Neuronal stem cell (in vitro differentiated cells): ENCODE measurements at regions not wholly inside any gene's neighbourhood (a gene's known extent, or its start where the extent isn't known, plus 50 kb on each side); places are given as distances from the start of the nearest gene placed in this dataset.
"Not testable (repeated sequence)": the region's sequence is repeated elsewhere in the genome, so short reads cannot be mapped to it uniquely, and the experiment has no call there.

Source experiments
- DNase-seq: peaks from one replicate; pipeline ENCODE4 v3.0.0-alpha.2; 2013; ENCODE audit warnings: low spot score
- H2AFZ ChIP-seq: one replicate; pipeline ENCODE4 v1.6.1; 2013; ENCODE audit warnings: mild to moderate bottlenecking, low read length, inconsistent platforms
- H2AK5ac ChIP-seq: 2 replicates; pipeline ENCODE4 v1.6.1; 2013; ENCODE audit warnings: low read depth, mild to moderate bottlenecking, inconsistent platforms, low read length, moderate library complexity, mixed read lengths
- H2BK120ac ChIP-seq: 2 replicates; pipeline ENCODE4 v1.6.1; 2013; ENCODE audit warnings: low read depth, mild to moderate bottlenecking, inconsistent platforms, low read length, moderate library complexity, mixed read lengths
- H2BK12ac ChIP-seq: one replicate; pipeline ENCODE4 v1.6.1; 2013; ENCODE audit warnings: low read length, inconsistent platforms
- H2BK15ac ChIP-seq: 2 replicates; pipeline ENCODE4 v1.6.1; 2013; ENCODE audit warnings: mild to moderate bottlenecking, low read length, inconsistent platforms, mixed read lengths
- H2BK5ac ChIP-seq: one replicate; pipeline ENCODE4 v1.6.1; 2013; ENCODE audit warnings: inconsistent platforms, mild to moderate bottlenecking, low read length, moderate library complexity
- H3K14ac ChIP-seq: one replicate; pipeline ENCODE4 v1.6.1; 2013; ENCODE audit warnings: low read length, inconsistent platforms
- H3K18ac ChIP-seq: 2 replicates; pipeline ENCODE4 v1.6.1; 2013; ENCODE audit warnings: low read length, inconsistent platforms
- H3K23ac ChIP-seq: 2 replicates; pipeline ENCODE4 v1.6.1; 2013; ENCODE audit warnings: low read depth, mild to moderate bottlenecking, mixed read lengths, low read length, inconsistent platforms; ENCODE audit not compliant: poor library complexity
- H3K27ac ChIP-seq: replicated peaks from 3 replicates; pipeline ENCODE4 v1.5.1; 2013; ENCODE audit warnings: low read length, inconsistent platforms
- H3K27me3 ChIP-seq, 3 experiments: 2 replicates each; pipeline ENCODE4 v1.6.1; 2013; ENCODE audit warnings: low read length in 3 of 3, mild to moderate bottlenecking in 2 of 3, inconsistent platforms in 1 of 3, low read depth in 1 of 3, mixed read lengths in 1 of 3, moderate library complexity in 1 of 3; ENCODE audit not compliant: control insufficient read depth in 3 of 3, insufficient read depth in 3 of 3
- H3K36me3 ChIP-seq, 2 donors: replicated peaks in 1 of 2; 2 replicates each; pipeline ENCODE4 v1.6.1; 2013; ENCODE audit warnings: low read length in 2 of 2; ENCODE audit not compliant: control insufficient read depth in 2 of 2, insufficient read depth in 2 of 2
- H3K4ac ChIP-seq: 2 replicates; pipeline ENCODE4 v1.6.1; 2013; ENCODE audit warnings: inconsistent platforms, mild to moderate bottlenecking, low read length, moderate library complexity
- H3K4me1 ChIP-seq, 2 donors: 1 replicate in 1 of 2; 2 replicates in 1 of 2; pipeline ENCODE4 v1.6.1; 2013; ENCODE audit warnings: low read length in 2 of 2, low read depth in 1 of 2; ENCODE audit not compliant: control insufficient read depth in 2 of 2, insufficient read depth in 1 of 2
- H3K4me2 ChIP-seq: one replicate; pipeline ENCODE4 v1.6.1; 2013; ENCODE audit warnings: mild to moderate bottlenecking, low read length, inconsistent platforms; ENCODE audit not compliant: insufficient read depth, poor library complexity, severe bottlenecking
- H3K4me3 ChIP-seq, 2 donors: 2 replicates each; pipeline ENCODE4 v1.5.1; 2013; ENCODE audit warnings: low read length in 2 of 2, mild to moderate bottlenecking in 2 of 2, inconsistent platforms in 1 of 2, moderate library complexity in 1 of 2
- H3K79me1 ChIP-seq: one replicate; pipeline ENCODE4 v1.6.1; 2013; ENCODE audit warnings: low read depth, mild to moderate bottlenecking, inconsistent platforms, low read length, moderate library complexity
- H3K9ac ChIP-seq: one replicate; pipeline ENCODE4 v1.6.1; 2013; ENCODE audit warnings: mild to moderate bottlenecking, low read depth, low read length, inconsistent platforms; ENCODE audit not compliant: poor library complexity
- H3K9me3 ChIP-seq, 2 donors: replicated peaks in 1 of 2; 2 replicates each; pipeline versions ENCODE3 to v1.6.1; 2013; ENCODE audit warnings: low read length in 2 of 2, mild to moderate bottlenecking in 2 of 2, inconsistent platforms in 1 of 2, low read depth in 1 of 2, mixed read lengths in 1 of 2, moderate library complexity in 1 of 2; ENCODE audit not compliant: control insufficient read depth in 2 of 2, insufficient read depth in 1 of 2
- H4K8ac ChIP-seq: one replicate; pipeline ENCODE4 v1.6.1; 2013; ENCODE audit warnings: low read depth, mild to moderate bottlenecking, inconsistent platforms, low read length, moderate library complexity
- H4K91ac ChIP-seq: one replicate; pipeline ENCODE4 v1.6.1; 2013; ENCODE audit warnings: low read length, low read depth, mild to moderate bottlenecking, inconsistent platforms; ENCODE audit not compliant: poor library complexity
- WGBS, 2 donors: extraction: QIAGEN DNeasy Blood & Tissue Kit; methylation state at CpG; one replicate each; pipeline ENCODE4 v1.1.7; 2013; ENCODE audit warnings: missing lambda C conversion rate in 2 of 2, mixed read lengths in 1 of 2; ENCODE audit not compliant: insufficient read length in 2 of 2, insufficient replicate concordance in 1 of 2; ENCODE audit errors: extremely low coverage in 2 of 2; 5-methylcytosine and 5-hydroxymethylcytosine counted together

DNA sequence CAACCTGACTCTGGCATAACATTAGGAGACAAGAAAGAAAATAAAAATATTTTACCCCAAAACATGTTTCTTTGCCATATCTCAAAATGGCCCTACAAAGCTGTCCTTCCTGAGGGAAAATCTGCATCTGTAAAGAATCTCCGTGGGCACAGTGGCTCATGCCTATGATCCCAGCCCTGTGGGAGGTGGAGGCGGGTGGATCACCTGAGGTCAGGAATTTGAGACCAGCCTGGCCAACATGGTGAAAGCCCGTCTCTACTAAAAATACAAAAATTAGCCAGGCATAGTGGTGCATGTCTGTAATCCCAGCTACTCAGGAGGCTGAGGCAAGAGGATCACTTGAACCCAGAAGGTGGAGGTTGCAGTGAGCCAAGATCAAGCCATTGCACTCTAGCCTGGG, 105.8 kb downstream of the FAM217A start:
- not testable (repeated sequence) for H2BK12ac ChIP-seq, H4K91ac ChIP-seq, DNase-seq, H4K8ac ChIP-seq, H3K18ac ChIP-seq, H2BK15ac ChIP-seq, H3K9ac ChIP-seq, H3K9me3 ChIP-seq, H3K4me1 ChIP-seq, H3K14ac ChIP-seq, H3K4me2 ChIP-seq, H3K4ac ChIP-seq, H2AK5ac ChIP-seq, H3K79me1 ChIP-seq, H3K36me3 ChIP-seq, H2AFZ ChIP-seq, H3K23ac ChIP-seq, H2BK5ac ChIP-seq, H3K27ac ChIP-seq, H3K4me3 ChIP-seq, H3K27me3 ChIP-seq, H2BK120ac ChIP-seq
- no CpG with 5 or more reads among the region's 3 CpGs for WGBS, 2 donors

DNA sequence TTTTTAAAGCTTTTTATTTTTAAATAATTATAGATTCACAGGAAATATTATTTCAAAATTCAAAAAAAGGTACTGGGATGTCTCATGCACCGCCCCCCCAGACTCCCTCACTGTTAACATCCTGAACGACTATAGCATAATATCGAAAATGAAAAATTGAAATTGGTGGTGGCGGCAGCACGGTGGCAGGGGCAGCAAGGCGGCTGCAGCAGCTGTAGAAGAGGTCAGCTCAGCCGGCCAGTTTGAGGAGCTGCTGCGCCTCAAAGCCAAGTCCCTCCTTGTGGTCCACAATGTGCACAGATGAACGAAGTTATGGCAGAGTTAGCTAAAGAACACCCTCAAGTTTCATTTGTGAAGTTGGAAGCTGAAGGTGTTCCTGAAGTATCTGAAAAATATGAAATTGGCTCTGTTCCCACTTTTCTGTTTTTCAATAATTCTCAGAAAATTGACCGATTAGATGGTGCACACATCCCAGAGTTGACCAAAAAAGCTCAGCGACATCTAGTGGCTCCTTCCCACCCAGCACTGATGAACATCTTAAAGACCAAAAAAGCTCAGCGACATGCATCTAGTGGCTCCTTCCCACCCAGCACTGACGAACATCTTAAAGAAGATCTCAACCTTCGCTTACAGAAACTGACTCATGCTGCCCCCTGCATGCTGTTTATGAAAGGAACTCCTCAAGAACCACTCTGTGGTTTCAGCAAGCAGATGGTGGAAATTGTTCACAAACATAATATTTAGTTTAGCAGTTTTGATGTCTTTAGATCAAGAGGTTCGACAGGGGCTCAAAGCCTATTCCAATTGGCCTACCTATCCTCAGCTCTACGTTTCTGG, 100.8 kb downstream of the FAM217A start:
- Histone ChIP-seq H2AK5ac (no peak overlapping the region), H3K36me3 (peaks cover 0 to 4% of the 10 kb centered on the region in 2 donors), H3K14ac (no peak overlapping the region), H3K27ac (no peak overlapping the region), H3K4me3 (no peak overlapping the region), H2BK12ac (no peak overlapping the region), H3K4me2 (no peak overlapping the region), H3K4me1 (no peaks in the 10 kb centered on the region), H3K9ac (no peak overlapping the region), H3K18ac (no peak overlapping the region), H2BK120ac (no peak overlapping the region), H3K27me3 (no peaks in the 10 kb centered on the region), H4K91ac (no peak overlapping the region), H3K9me3 (peaks cover 0 to 10% of the 10 kb centered on the region in 2 donors), H3K4ac (no peak overlapping the region), H2AFZ (no peak overlapping the region), H4K8ac (no peak overlapping the region), H3K79me1 (no peaks in the 10 kb centered on the region), H2BK5ac (no peak overlapping the region), H2BK15ac (no peak overlapping the region), H3K23ac (no peak overlapping the region)
- peak; percentile 14 for DNase-seq
- WGBS, 2 donors, result no CpG with 5 or more reads among the region's 16 CpGs

DNA sequence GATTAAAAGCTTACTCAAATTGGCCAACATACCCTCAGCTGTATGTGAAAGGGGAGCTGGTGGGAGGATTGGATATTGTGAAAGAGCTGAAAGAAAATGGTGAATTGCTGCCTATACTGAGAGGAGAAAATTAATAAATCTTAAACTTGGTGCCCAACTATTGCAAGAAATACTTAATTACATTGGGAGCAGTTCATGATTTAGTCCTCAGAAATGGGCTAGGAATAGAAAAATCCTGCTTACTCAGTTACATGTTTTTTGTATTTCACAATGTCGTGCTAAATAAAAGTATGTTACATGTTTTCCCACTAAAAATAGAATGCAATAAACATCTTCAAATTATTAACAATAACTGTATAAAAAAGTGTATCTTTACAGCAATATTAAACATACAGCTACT, 100.0 kb downstream of the FAM217A start:
- whole genome bisulfite sequencing, 2 donors, result no CpG with 5 or more reads among the region's 1 CpG
- not testable (repeated sequence) for H3K4me1 ChIP-seq, H3K79me1 ChIP-seq, H2AK5ac ChIP-seq, H2BK120ac ChIP-seq, H3K14ac ChIP-seq, H3K18ac ChIP-seq, H4K8ac ChIP-seq, H3K36me3 ChIP-seq, H3K4ac ChIP-seq, H2BK12ac ChIP-seq, H3K23ac ChIP-seq, H2AFZ ChIP-seq, H2BK15ac ChIP-seq, DNase-seq, H3K27me3 ChIP-seq, H4K91ac ChIP-seq, H2BK5ac ChIP-seq, H3K9ac ChIP-seq, H3K4me2 ChIP-seq, H3K4me3 ChIP-seq, H3K27ac ChIP-seq
- H3K9me3 ChIP-seq, result peaks cover 0 to 10% of the 10 kb centered on the region in 2 donors

DNA sequence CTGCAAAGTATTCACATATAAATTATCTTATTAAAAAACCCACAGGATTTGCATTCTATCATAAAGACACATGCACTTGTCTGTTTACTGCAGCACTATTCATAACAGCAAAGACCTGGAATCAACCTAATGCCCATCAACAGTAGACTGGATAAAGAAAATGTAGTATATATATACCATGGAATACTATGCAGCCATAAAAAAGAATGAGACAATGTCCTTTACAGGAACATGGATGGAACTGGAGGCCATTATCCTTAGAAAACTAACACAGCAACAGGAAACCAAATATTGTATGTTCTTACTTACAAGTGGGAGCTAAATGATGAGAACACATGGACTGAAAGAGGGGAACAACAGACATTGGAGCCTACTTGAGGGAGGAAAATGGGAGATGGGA, 97.0 kb downstream of the FAM217A start:
- no peak overlapping the region for H2BK120ac ChIP-seq
- peaks cover 0 to 8% of the 10 kb centered on the region in 2 donors for H3K36me3 ChIP-seq
- H3K14ac ChIP-seq, result no peak overlapping the region
- H4K8ac ChIP-seq, result no peak overlapping the region
- H2AK5ac ChIP-seq, result no peak overlapping the region
- H3K9me3 ChIP-seq, result peaks cover 0 to 10% of the 10 kb centered on the region in 2 donors
- H2AFZ ChIP-seq, result no peak overlapping the region
- no peak for DNase-seq
- H3K4ac ChIP-seq, result no peak overlapping the region
- H3K27me3 ChIP-seq, result no peaks in the 10 kb centered on the region
- H3K23ac ChIP-seq, result no peak overlapping the region
- H2BK15ac ChIP-seq, result no peak overlapping the region
- H2BK5ac ChIP-seq, result no peak overlapping the region
- no peak overlapping the region for H3K4me2 ChIP-seq
- no peak overlapping the region for H3K4me3 ChIP-seq
- H3K27ac ChIP-seq, result no peak overlapping the region
- H3K79me1 ChIP-seq, result no peaks in the 10 kb centered on the region
- H4K91ac ChIP-seq, result no peak overlapping the region
- no peak overlapping the region for H2BK12ac ChIP-seq
- peaks cover 1 to 2% of the 10 kb centered on the region in 2 donors for H3K4me1 ChIP-seq
- H3K18ac ChIP-seq, result no peak overlapping the region
- H3K9ac ChIP-seq, result no peak overlapping the region
